Esophagus squamous epithelium (tissue), 5 donors: ENCODE measurements at regions not wholly inside any gene's neighbourhood (a gene's known extent, or its start where the extent isn't known, plus 50 kb on each side); places are given as distances from the start of the nearest gene placed in this dataset.

Experiments used
- DNase-seq: peaks from one replicate; lab custom pipeline; 2025; lab: John Stamatoyannopoulos, UW
- H3K27ac ChIP-seq, 4 donors: fragments of 200-600 bp; sonication (generic); one replicate each; pipeline ENCODE4 v1.5.1; 2016 to 2019; ENCODE audit warnings: mild to moderate bottlenecking in 1 of 4
- H3K27me3 ChIP-seq, 4 donors: fragments of 200-600 bp; sonication (generic); 1 replicate in 3 of 4; 2 replicates in 1 of 4; pipeline versions ENCODE4 v1.5.1 to v1.6.0; 2017 to 2021; ENCODE audit warnings: antibody characterized with exemption in 1 of 4
- H3K36me3 ChIP-seq, 3 donors: fragments of 200-600 bp; sonication (generic); one replicate each; pipeline ENCODE4 v1.5.1; 2016 to 2019
- H3K4me1 ChIP-seq, 3 donors: fragments of 200-600 bp; sonication (generic); one replicate each; pipeline ENCODE4 v1.5.1; 2017 to 2019
- H3K4me3 ChIP-seq, 4 donors: fragments of 200-600 bp; sonication (generic); 1 replicate in 3 of 4; 2 replicates in 1 of 4; pipeline ENCODE4 v1.5.1; 2016 to 2019; ENCODE audit warnings: mild to moderate bottlenecking in 2 of 4, moderate library complexity in 1 of 4
- H3K9me3 ChIP-seq, 3 donors: fragments of 200-600 bp; sonication (generic); one replicate each; pipeline ENCODE4 v1.5.1; 2016 to 2019
- POLR2A ChIP-seq, 4 donors: fragments of 450-650 bp; IDR thresholded peaks; one replicate each; pipeline ENCODE4 v1.6.1; 2017; ENCODE audit warnings: antibody characterized with exemption in 4 of 4, mild to moderate bottlenecking in 4 of 4, moderate library complexity in 3 of 4
- WGBS, 2 donors: methylation state at CpG; one replicate each; pipeline ENCODE4 v1.1.5; 2018; 5-methylcytosine and 5-hydroxymethylcytosine counted together
- intact Hi-C: fragments of 100-400 bp; cut with DNase I; formaldehyde crosslinking; loops from one replicate; pipeline ENCODE4 v1.15.0; 2022
- TF ChIP-seq, protein P1 (sequence below), 6 experiments: fragments of 450-650 bp in 4 of 6; fragments of 200-600 bp in 2 of 6; sonication (generic) in 2 of 6; IDR thresholded peaks; one replicate each; pipeline ENCODE4 v1.5.1; 2016 to 2019; ENCODE audit warnings: antibody characterized with exemption in 6 of 6, mild to moderate bottlenecking in 4 of 6, moderate library complexity in 4 of 6
- donor health status: DM: yes; HTN: yes; CAD: no.

DNA sequence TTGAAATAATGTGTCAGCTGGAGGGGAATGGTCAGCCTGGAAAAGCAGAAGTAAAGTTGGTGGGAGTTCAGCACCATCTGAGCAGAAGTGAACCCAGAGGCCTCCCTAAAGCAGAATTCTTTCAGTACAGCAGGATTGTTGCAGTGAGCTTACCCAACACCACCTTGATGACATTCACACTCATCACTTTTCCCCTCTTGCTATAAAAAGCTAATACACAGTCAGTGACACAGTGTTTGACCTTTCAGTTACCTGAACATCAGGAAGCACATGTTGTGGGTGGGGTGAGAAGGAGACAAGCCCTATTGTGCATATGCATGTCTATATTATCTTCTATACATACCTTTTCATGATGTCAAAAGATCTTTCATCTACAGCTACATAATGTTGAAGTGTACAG lies 624.7 kb upstream of the ZFP42 start:
- Histone ChIP-seq H3K36me3 (no peaks in the 10 kb centered on the region), H3K9me3 (no peaks in the 10 kb centered on the region), H3K4me1 (no peaks in the 10 kb centered on the region), H3K27ac (no peak overlapping the region), H3K27me3 (no peaks in the 10 kb centered on the region), H3K4me3 (no peak overlapping the region)
- DNase-seq = no peak
- intact Hi-C loops = no loop called here
- TF ChIP-seq, protein P1, sequence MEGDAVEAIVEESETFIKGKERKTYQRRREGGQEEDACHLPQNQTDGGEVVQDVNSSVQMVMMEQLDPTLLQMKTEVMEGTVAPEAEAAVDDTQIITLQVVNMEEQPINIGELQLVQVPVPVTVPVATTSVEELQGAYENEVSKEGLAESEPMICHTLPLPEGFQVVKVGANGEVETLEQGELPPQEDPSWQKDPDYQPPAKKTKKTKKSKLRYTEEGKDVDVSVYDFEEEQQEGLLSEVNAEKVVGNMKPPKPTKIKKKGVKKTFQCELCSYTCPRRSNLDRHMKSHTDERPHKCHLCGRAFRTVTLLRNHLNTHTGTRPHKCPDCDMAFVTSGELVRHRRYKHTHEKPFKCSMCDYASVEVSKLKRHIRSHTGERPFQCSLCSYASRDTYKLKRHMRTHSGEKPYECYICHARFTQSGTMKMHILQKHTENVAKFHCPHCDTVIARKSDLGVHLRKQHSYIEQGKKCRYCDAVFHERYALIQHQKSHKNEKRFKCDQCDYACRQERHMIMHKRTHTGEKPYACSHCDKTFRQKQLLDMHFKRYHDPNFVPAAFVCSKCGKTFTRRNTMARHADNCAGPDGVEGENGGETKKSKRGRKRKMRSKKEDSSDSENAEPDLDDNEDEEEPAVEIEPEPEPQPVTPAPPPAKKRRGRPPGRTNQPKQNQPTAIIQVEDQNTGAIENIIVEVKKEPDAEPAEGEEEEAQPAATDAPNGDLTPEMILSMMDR (IDR thresholded peaks at IDR 0.05) = no peak
- no peak for TF ChIP-seq POLR2A (IDR thresholded peaks at IDR 0.05)

DNA sequence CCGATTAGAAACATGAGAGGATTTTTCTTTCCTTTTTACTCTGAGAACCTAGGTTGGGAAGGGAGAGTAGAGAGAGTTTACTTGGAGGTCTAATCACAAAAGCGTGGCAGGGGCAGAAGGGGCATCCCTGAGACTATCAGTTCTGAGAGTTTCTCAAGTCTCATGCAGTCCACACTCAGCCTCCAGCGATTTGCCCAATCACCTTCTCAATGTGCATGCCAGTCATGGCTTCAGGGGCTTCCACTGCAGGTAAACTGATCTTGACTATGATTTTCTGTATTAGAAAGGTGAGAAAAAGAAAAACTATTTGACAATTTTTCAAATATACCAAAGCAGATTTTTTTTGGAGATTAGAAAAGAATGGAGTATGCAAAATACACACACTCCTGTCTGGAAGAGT lies 617.1 kb upstream of the ZFP42 start:
- no peak for TF ChIP-seq POLR2A (IDR thresholded peaks at IDR 0.05)
- TF ChIP-seq, protein P1 (IDR thresholded peaks at IDR 0.05) = no peak
- H3K36me3 ChIP-seq = no peaks in the 10 kb centered on the region
- no peaks in the 10 kb centered on the region for H3K27me3 ChIP-seq
- intact Hi-C loops = no loop called here
- H3K4me3 ChIP-seq = no peak overlapping the region
- no peaks in the 10 kb centered on the region for H3K9me3 ChIP-seq
- no peak overlapping the region for H3K27ac ChIP-seq
- no peak for DNase-seq
- no peaks in the 10 kb centered on the region for H3K4me1 ChIP-seq
- WGBS, 2 donors = 80 to 87% methylated on average over 3 of the region's 3 CpGs

DNA sequence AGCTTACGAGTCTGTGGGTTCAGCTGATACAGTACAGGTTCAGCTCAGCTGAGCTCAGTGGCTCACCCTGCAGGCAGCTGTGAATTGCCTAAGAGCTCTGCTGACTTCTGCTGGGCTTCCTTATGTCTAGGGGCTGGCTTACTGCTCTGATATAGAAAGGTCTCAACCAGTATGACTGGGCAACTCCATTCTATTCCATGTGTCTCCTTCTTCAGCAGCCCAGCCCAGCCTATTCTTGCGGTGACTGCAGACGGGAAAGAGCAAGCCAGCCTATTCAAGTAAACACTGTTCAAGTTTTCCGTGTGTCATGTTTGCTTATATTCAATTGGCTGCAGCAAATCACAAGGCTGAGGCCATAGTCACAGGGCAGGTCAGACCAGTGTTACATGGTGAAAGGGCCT lies 615.4 kb upstream of the ZFP42 start:
- TF ChIP-seq, protein P1 (IDR thresholded peaks at IDR 0.05) = peak in 1 of 6 experiments; percentile 39
- TF ChIP-seq POLR2A (IDR thresholded peaks at IDR 0.05) = no peak
- H3K4me1 ChIP-seq = no peaks in the 10 kb centered on the region
- intact Hi-C loops = no loop called here
- no peak for DNase-seq
- H3K36me3 ChIP-seq = no peaks in the 10 kb centered on the region
- H3K9me3 ChIP-seq = no peaks in the 10 kb centered on the region
- no peak overlapping the region for H3K27ac ChIP-seq
- WGBS, 2 donors = 67 to 74% methylated on average over 1 to 3 of the region's 4 CpGs
- H3K4me3 ChIP-seq = no peak overlapping the region
- no peaks in the 10 kb centered on the region for H3K27me3 ChIP-seq

DNA sequence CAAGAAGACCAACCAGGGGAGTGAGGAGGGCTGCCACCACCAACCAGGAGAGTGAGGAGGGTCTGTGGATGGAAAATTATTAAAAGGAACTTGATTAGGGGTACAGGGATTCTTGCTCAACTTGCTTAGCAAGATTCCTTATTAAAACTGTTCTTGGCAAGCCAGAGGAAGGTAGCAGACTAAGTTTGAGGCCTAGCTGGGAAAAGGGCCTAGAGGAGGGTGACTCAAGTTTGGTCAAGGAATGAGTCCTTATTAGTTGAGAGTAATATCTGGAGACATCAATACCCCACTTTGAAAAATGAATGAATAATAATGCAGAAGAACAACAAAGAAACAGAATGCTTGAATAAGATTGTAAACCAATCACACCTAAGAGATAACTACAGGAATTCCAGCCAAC lies 612.4 kb upstream of the ZFP42 start:
- H3K36me3 ChIP-seq = no peaks in the 10 kb centered on the region
- no peak overlapping the region for H3K4me3 ChIP-seq
- H3K27me3 ChIP-seq = no peaks in the 10 kb centered on the region
- TF ChIP-seq, protein P1 (IDR thresholded peaks at IDR 0.05) = no peak
- no peak for TF ChIP-seq POLR2A (IDR thresholded peaks at IDR 0.05)
- DNase-seq = no peak
- H3K27ac ChIP-seq = no peak overlapping the region
- H3K4me1 ChIP-seq = no peaks in the 10 kb centered on the region
- intact Hi-C loops = no loop called here
- H3K9me3 ChIP-seq = no peaks in the 10 kb centered on the region

DNA sequence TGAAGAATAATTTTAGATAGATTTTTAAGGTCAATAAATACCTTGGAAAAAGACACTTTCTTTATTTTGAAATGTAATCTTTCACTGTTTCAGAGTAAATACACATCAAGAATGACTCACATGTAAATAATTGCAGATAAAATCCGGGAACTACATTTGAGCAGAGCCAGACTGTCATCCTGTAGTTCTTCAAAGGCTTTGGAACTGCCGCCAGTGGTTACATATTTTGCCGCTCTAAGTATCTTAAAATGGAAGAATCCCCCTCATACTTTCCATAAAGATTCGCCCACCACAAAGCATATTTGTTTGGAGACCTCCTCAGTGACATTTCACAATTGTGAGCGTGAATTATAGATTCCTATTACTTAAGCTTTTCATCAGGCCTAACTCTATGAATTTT lies 607.8 kb upstream of the ZFP42 start:
- WGBS, 2 donors = 59 to 87% methylated on average over 5 of the region's 5 CpGs
- intact Hi-C loops = no loop called here
- no peaks in the 10 kb centered on the region for H3K36me3 ChIP-seq
- H3K4me3 ChIP-seq = no peak overlapping the region
- TF ChIP-seq, protein P1 (IDR thresholded peaks at IDR 0.05) = no peak
- TF ChIP-seq POLR2A (IDR thresholded peaks at IDR 0.05) = no peak
- no peaks in the 10 kb centered on the region for H3K9me3 ChIP-seq
- DNase-seq = no peak
- H3K4me1 ChIP-seq = no peaks in the 10 kb centered on the region
- H3K27ac ChIP-seq = no peak overlapping the region
- H3K27me3 ChIP-seq = no peaks in the 10 kb centered on the region
